ENCODE measurements at regions not wholly inside any gene's neighbourhood (a gene's known extent, or its start where the extent isn't known, plus 50 kb on each side); places are given as distances from the start of the nearest gene placed in this dataset.

DNA sequence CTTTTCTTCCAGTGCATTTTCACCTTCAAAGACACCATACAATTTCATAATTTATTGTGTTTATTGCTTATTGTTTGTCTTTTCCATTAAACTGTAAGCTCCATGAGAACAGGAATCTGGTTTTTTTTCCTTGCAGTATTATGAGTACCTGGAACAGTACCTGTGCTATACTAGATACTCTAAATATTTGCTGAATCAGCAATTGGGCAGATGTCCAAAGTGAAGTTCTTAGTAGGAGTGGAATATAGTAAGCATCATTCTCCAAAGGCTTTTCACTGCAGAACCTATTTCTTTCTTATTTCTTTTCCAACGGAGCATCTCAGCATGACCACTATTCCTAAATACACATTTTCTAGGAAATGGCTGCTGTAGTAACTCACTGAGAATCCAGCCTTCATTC lies 269.0 kb upstream of the CCL2 start:
- intact Hi-C loops (cut with micrococcal nuclease; ENCODE audit: unreplicated experiment): no loop called here
- no peak for DNase-seq (ENCODE audit: low spot score)
- ChIA-PET CTCF (no interaction called here), POLR2A (ENCODE audit: low non-redundant PET) (no interaction called here)
- Histone ChIP-seq H3K27ac (ENCODE audit: low read depth, low read length, poor library complexity, severe bottlenecking) (no peak overlapping the region), H3K4me3 (ENCODE audit: low read depth, low read length, poor library complexity, severe bottlenecking) (no peak overlapping the region), H3K36me3 (ENCODE audit: insufficient read depth, low read length, poor library complexity, severe bottlenecking) (no peaks in the 10 kb centered on the region), H3K4me1 (ENCODE audit: insufficient read depth, low read length, poor library complexity, severe bottlenecking) (no peaks in the 10 kb centered on the region), H3K27me3 (replicated peaks; ENCODE audit: insufficient read depth, low read depth, low read length, poor library complexity) (no peaks in the 10 kb centered on the region), H3K9me3 (ENCODE audit: low read depth, low read length, poor library complexity, severe bottlenecking) (no peaks in the 10 kb centered on the region)
- TF ChIP-seq CTCF (conservative IDR thresholded peaks at IDR 0.05; ENCODE audit: low read depth, low read length) (no peak), EZH2 (IDR thresholded peaks at IDR 0.05; ENCODE audit: borderline replicate concordance, low read depth, low read length, poor library complexity, severe bottlenecking) (no peak)
- no TSS peak for BruUV-seq (replicated peaks)

DNA sequence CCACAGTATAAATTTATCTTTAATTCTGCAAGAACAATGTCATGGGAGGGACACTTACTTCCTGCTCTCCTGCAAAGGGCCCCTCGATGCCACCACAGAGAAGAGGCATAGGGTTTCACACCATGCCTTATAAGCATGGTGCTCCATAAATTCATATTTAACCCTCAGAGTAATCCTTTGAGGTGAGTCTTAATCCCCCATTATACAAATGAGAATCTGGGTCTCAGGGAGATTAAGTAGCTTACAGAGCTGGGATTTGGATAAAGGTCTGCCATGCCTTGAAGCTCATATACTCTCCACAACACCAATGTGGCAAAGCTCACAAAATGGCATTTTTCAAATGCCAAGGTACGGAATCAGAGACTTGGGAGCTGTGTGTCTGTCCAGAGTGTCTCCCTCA lies 268.5 kb upstream of the CCL2 start:
- Histone ChIP-seq H3K9me3 (ENCODE audit: low read depth, low read length, poor library complexity, severe bottlenecking) (no peaks in the 10 kb centered on the region), H3K36me3 (ENCODE audit: insufficient read depth, low read length, poor library complexity, severe bottlenecking) (no peaks in the 10 kb centered on the region), H3K27ac (ENCODE audit: low read depth, low read length, poor library complexity, severe bottlenecking) (no peak overlapping the region), H3K27me3 (replicated peaks; ENCODE audit: insufficient read depth, low read depth, low read length, poor library complexity) (no peaks in the 10 kb centered on the region), H3K4me3 (ENCODE audit: low read depth, low read length, poor library complexity, severe bottlenecking) (no peak overlapping the region), H3K4me1 (ENCODE audit: insufficient read depth, low read length, poor library complexity, severe bottlenecking) (no peaks in the 10 kb centered on the region)
- BruUV-seq (replicated peaks): no TSS peak
- ChIA-PET CTCF (no interaction called here), POLR2A (ENCODE audit: low non-redundant PET) (no interaction called here)
- intact Hi-C loops (cut with micrococcal nuclease; ENCODE audit: unreplicated experiment): no loop called here
- no peak for TF ChIP-seq EZH2 (IDR thresholded peaks at IDR 0.05; ENCODE audit: borderline replicate concordance, low read depth, low read length, poor library complexity, severe bottlenecking)
- TF ChIP-seq CTCF (conservative IDR thresholded peaks at IDR 0.05; ENCODE audit: low read depth, low read length): no peak
- no peak for DNase-seq (ENCODE audit: low spot score)

GRCh38 chr17:33987162-33987561 lies 267.9 kb upstream of the CCL2 start:
- H3K27ac ChIP-seq (ENCODE audit: low read depth, low read length, poor library complexity, severe bottlenecking): no peak overlapping the region
- H3K36me3 ChIP-seq (ENCODE audit: insufficient read depth, low read length, poor library complexity, severe bottlenecking): no peaks in the 10 kb centered on the region
- no peaks in the 10 kb centered on the region for H3K4me1 ChIP-seq (ENCODE audit: insufficient read depth, low read length, poor library complexity, severe bottlenecking)
- intact Hi-C loops (cut with micrococcal nuclease; ENCODE audit: unreplicated experiment): no loop called here
- no peak for TF ChIP-seq CTCF (conservative IDR thresholded peaks at IDR 0.05; ENCODE audit: low read depth, low read length)
- no peak overlapping the region for H3K4me3 ChIP-seq (ENCODE audit: low read depth, low read length, poor library complexity, severe bottlenecking)
- no peak for DNase-seq (ENCODE audit: low spot score)
- H3K27me3 ChIP-seq (replicated peaks; ENCODE audit: insufficient read depth, low read depth, low read length, poor library complexity): no peaks in the 10 kb centered on the region
- CTCF ChIA-PET: no interaction called here
- H3K9me3 ChIP-seq (ENCODE audit: low read depth, low read length, poor library complexity, severe bottlenecking): no peaks in the 10 kb centered on the region
- POLR2A ChIA-PET (ENCODE audit: low non-redundant PET): no interaction called here
- BruUV-seq (replicated peaks): no TSS peak
